ENCODE measurements at regions not wholly inside any gene's neighbourhood (a gene's known extent, or its start where the extent isn't known, plus 50 kb on each side); places are given as distances from the start of the nearest gene placed in this dataset.

DNA sequence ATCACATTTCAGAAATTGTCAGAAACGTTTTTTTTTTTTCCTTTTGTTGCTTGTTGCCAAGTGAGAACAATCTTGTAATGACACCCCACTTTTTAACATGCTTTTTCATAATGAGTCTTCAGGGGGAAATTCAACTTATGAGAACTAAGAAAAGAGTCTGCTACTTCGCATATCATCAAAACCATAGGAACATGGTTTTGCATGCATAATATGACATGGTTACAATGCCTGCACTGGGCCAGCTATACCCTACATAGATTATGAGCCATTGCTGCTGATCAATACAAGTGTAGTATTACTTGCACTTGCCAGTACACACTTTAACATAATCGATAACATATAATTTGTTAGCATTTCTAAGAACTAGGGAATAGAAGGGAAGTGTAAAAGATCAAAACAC is 191.0 kb upstream of the NBEA start:
- TF ChIP-seq, protein P1, sequence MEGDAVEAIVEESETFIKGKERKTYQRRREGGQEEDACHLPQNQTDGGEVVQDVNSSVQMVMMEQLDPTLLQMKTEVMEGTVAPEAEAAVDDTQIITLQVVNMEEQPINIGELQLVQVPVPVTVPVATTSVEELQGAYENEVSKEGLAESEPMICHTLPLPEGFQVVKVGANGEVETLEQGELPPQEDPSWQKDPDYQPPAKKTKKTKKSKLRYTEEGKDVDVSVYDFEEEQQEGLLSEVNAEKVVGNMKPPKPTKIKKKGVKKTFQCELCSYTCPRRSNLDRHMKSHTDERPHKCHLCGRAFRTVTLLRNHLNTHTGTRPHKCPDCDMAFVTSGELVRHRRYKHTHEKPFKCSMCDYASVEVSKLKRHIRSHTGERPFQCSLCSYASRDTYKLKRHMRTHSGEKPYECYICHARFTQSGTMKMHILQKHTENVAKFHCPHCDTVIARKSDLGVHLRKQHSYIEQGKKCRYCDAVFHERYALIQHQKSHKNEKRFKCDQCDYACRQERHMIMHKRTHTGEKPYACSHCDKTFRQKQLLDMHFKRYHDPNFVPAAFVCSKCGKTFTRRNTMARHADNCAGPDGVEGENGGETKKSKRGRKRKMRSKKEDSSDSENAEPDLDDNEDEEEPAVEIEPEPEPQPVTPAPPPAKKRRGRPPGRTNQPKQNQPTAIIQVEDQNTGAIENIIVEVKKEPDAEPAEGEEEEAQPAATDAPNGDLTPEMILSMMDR (IDR thresholded peaks at IDR 0.05; ENCODE audit: low read depth, low read length, missing input control), result no peak
- no peak for TF ChIP-seq ATF3 (IDR thresholded peaks at IDR 0.05)
- TF ChIP-seq, protein P2, sequence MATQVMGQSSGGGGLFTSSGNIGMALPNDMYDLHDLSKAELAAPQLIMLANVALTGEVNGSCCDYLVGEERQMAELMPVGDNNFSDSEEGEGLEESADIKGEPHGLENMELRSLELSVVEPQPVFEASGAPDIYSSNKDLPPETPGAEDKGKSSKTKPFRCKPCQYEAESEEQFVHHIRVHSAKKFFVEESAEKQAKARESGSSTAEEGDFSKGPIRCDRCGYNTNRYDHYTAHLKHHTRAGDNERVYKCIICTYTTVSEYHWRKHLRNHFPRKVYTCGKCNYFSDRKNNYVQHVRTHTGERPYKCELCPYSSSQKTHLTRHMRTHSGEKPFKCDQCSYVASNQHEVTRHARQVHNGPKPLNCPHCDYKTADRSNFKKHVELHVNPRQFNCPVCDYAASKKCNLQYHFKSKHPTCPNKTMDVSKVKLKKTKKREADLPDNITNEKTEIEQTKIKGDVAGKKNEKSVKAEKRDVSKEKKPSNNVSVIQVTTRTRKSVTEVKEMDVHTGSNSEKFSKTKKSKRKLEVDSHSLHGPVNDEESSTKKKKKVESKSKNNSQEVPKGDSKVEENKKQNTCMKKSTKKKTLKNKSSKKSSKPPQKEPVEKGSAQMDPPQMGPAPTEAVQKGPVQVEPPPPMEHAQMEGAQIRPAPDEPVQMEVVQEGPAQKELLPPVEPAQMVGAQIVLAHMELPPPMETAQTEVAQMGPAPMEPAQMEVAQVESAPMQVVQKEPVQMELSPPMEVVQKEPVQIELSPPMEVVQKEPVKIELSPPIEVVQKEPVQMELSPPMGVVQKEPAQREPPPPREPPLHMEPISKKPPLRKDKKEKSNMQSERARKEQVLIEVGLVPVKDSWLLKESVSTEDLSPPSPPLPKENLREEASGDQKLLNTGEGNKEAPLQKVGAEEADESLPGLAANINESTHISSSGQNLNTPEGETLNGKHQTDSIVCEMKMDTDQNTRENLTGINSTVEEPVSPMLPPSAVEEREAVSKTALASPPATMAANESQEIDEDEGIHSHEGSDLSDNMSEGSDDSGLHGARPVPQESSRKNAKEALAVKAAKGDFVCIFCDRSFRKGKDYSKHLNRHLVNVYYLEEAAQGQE (IDR thresholded peaks at IDR 0.05), result no peak
- no peak for TF ChIP-seq RXRA (IDR thresholded peaks at IDR 0.05)

Measured in liver (tissue), 3 donors.